Esophagus muscularis mucosa (tissue), 4 donors: ENCODE measurements at regions not wholly inside any gene's neighbourhood (a gene's known extent, or its start where the extent isn't known, plus 50 kb on each side); places are given as distances from the start of the nearest gene placed in this dataset.

Source experiments
- CTCF ChIP-seq, 3 experiments: fragments of 200-600 bp in 2 of 3; fragments of 450-650 bp in 1 of 3; sonication (generic) in 2 of 3; IDR thresholded peaks; one replicate each; pipeline ENCODE4 v1.5.1; 2017 to 2019; ENCODE audit warnings: antibody characterized with exemption in 3 of 3, mild to moderate bottlenecking in 2 of 3, moderate library complexity in 1 of 3
- EP300 ChIP-seq: sonication (generic); formaldehyde crosslinking; IDR thresholded peaks from one replicate; pipeline ENCODE4 v1.6.1; 2017; ENCODE audit warnings: antibody characterized with exemption
- POLR2A ChIP-seq: fragments of 450-650 bp; IDR thresholded peaks from one replicate; pipeline ENCODE4 v1.6.1; 2017; ENCODE audit warnings: antibody characterized with exemption, moderate library complexity, mild to moderate bottlenecking, low read depth
- POLR2AphosphoS5 ChIP-seq, 2 donors: sonication (generic); formaldehyde crosslinking; IDR thresholded peaks; one replicate each; pipeline ENCODE4 v1.6.1; 2017; ENCODE audit warnings: antibody characterized with exemption in 2 of 2

- no peak for TF ChIP-seq CTCF (IDR thresholded peaks at IDR 0.05)
- no peak for TF ChIP-seq POLR2A
- no peak for TF ChIP-seq EP300
- TF ChIP-seq POLR2AphosphoS5 (IDR thresholded peaks at IDR 0.05), result no peak
Measured at GRCh38 chr13:34567597-34567996, 374.5 kb upstream of the NBEA start.
